GM12874 (cell line): ENCODE measurements at regions not wholly inside any gene's neighbourhood (a gene's known extent, or its start where the extent isn't known, plus 50 kb on each side); places are given as distances from the start of the nearest gene placed in this dataset.

Experiments used
- TF ChIP-seq, protein P1 (sequence below): IDR thresholded peaks from 2 replicates; pipeline ENCODE4 v1.5.1; 2011; ENCODE audit warnings: low read depth, mild to moderate bottlenecking, control low read depth, low read length, moderate library complexity; ENCODE audit not compliant: insufficient read depth

DNA sequence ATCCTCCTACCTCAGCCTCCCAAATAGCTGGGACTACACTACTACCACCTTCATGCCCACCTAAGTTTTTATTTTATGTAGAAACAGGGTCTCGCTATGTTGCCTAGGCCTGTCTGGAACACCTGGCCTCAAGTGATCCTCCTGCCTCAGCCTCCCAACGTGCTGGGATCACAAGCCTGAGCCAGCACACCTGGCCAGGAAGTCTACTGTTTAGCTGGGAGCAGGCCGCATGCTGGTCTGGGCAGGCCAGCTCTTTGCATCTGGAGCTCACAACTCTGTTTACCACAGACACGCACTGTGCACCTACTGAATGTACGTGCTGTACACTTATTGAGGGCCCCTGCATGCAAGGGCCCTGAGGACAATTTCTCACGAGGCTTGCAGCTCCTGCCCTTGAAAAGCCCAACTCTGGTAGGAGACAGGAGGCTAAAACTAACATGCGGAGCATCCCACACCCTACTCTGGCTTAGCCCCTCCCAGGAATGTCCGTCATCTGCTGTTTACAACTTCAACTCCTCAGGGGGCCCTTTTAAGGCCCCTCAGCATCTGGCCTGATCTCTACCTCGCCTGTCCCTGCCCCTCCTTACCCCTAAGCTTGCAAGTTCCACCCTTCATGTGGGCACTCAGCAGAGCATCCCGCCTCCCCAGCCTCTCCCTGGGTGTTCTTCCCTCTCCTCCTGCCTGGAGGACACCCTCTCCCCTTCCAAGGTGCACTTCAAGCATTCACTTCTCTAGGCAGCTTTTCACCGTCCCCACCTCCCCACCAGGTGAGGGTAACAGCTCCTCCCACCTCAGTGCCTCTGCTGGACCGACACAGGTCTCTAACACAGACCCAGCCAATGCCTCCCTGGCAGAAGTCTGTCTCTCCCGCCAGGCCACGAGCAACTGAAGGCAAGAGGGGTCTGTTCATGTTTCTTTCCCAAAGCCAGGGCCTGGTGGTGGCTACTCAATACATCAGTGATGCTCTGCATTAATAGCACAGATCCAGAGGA is 114.2 kb upstream of the UQCRFS1 start:
- TF ChIP-seq, protein P1, sequence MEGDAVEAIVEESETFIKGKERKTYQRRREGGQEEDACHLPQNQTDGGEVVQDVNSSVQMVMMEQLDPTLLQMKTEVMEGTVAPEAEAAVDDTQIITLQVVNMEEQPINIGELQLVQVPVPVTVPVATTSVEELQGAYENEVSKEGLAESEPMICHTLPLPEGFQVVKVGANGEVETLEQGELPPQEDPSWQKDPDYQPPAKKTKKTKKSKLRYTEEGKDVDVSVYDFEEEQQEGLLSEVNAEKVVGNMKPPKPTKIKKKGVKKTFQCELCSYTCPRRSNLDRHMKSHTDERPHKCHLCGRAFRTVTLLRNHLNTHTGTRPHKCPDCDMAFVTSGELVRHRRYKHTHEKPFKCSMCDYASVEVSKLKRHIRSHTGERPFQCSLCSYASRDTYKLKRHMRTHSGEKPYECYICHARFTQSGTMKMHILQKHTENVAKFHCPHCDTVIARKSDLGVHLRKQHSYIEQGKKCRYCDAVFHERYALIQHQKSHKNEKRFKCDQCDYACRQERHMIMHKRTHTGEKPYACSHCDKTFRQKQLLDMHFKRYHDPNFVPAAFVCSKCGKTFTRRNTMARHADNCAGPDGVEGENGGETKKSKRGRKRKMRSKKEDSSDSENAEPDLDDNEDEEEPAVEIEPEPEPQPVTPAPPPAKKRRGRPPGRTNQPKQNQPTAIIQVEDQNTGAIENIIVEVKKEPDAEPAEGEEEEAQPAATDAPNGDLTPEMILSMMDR = no peak

DNA sequence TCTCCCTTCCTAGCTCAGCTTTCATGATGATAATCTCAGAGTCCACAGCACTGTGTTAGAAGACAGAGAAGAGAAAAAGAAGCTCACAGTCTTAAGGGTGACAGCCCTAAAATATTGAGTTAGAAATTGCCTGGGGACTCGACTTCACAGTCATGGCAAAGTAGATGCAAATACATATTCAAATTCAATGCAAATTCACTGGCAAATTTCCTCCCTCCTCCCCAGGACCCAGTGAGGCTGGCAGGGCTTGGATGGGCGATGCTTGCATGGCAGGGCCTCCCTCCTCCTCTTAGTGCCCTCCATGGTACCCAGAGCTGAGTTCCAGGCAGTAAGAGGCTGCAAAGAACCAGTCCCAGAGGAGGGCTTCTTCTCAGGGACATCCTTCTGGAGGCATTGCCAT is 115.6 kb upstream of the UQCRFS1 start:
- TF ChIP-seq, protein P1 = no peak

DNA sequence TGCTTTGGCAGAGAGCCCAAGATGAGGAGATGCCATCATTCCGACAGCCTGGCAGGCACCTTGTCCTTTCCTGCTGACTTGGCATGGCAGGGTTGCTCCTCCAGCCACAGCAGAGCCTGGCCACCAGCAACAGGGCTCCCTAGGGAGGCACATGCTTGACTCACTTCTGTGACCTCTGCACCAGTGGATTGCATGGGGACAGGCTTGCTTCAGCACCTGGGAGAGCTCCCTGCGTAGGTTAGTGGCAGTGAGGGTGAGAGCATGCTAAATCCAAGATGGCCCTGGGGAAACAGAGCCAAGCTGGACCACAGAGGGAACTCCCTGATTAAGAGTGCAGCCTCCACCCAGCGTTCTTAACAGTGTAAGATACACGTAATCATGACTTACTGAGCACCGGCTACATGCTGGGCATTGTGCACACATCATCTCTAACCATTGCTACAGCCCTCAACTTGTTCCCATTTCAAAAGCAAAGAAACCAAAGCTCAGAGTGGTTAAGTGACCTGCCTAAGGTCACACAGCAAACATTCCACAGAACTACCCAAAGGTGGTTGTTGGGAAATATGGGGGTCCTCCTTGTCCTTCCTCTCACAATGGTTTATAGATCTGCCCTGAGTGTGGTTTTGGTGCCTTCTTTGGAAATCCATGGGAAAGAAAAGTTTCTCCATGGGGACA is 116.6 kb upstream of the UQCRFS1 start:
- TF ChIP-seq, protein P1 = no peak

DNA sequence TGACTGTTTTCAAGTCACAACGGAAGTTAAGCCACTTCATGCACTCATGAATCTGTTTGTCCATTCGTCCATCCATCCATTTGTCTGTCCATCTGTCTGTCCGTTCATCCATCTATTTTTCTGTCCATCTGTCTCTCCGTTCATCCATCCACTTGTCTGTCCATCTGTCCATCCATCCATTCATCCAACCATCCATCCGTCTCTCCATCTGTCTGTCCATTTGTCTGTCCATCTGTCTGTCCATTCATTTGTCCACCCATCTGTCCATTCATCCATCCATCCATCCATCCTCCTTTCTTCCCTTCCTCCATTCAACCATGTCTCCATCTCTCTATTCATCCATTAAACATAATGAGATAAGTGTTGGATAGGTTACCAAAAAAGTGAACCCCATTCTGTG is 123.5 kb upstream of the UQCRFS1 start:
- TF ChIP-seq, protein P1 = no peak

DNA sequence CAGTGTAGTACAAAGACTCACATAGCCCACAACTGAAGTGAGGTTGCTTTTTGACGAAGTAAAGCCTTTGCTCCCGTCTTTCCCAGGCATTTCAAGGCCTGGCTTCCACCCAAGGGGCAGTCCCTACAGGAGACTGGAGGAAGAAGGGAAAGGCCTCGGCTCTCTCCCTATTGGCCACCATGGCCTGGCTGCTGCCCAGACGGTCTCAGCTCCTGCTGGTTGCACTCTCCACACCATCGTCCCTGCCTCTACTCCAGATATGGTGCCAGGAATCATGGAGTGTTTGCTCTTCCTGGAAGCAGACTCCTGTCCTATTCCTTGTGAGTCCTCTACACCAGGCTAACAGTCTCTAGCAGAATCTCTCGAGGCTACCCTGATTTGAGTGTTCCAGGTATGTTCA is 124.1 kb upstream of the UQCRFS1 start:
- TF ChIP-seq, protein P1 = no peak

DNA sequence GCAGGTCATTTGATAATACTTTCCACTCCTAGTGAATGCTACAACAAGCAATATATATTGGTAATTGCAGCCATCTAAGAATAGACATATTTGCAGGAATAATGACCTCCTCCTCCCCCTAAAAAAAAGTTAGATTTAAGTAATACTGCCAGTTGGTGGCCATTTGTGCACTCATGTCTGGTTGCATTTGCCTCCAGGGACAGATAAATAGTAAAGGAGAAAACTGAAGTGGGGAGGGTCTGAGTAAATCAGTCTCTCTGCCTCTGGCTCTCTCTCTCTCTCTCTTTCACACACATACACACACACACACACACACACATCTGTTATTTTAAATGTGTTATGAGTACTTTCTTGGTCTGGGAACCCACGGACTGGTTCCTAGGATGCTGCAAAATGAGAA is 125.5 kb upstream of the UQCRFS1 start:
- TF ChIP-seq, protein P1 = no peak

DNA sequence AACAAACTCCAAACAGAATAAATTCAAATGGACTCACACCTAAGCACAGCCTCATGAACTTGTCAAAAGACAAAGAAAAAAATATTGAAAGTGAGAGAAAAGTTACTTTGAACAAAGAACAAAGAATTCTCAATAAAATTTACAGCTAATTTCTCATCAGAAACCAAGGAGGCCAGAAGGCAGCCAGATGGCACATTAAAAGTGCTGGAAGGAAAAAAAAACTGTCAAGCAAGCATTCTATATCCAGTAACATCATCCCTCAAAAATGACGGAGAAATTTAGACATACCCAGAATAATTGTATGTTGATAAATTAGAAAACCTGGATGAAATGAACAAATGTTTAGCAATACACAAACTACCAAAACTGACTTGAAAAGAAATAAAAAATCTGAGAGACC is 129.8 kb upstream of the UQCRFS1 start:
- TF ChIP-seq, protein P1 = no peak
